ENCODE measurements at regions not wholly inside any gene's neighbourhood (a gene's known extent, or its start where the extent isn't known, plus 50 kb on each side); places are given as distances from the start of the nearest gene placed in this dataset.

- Histone ChIP-seq H2BK5ac (ENCODE audit: insufficient read length, low read length) (no peak overlapping the region), H3T11ph (ENCODE audit: low read length) (no peak overlapping the region), H3K27me3 (ENCODE audit: insufficient read depth, low read length) (no peaks in the 10 kb centered on the region), H3K23me2 (ENCODE audit: insufficient read length, low read depth, low read length, poor library complexity, severe bottlenecking) (no peaks in the 10 kb centered on the region), H3K18ac (ENCODE audit: insufficient read length, low read depth, low read length) (no peak overlapping the region), H3K79me2 (ENCODE audit: insufficient read depth, low read length) (no peaks in the 10 kb centered on the region), H3K56ac (ENCODE audit: insufficient read length, low read depth, low read length) (no peak overlapping the region), H3K4me1 (ENCODE audit: insufficient read depth, low read length) (no peaks in the 10 kb centered on the region; the same call in 1 of the 2 replicates), H4K8ac (replicated peaks; ENCODE audit: insufficient read length, low read depth, low read length) (no peak overlapping the region), H3K27ac (ENCODE audit: insufficient read length, low read depth, low read length) (no peak overlapping the region), H4K20me1 (ENCODE audit: control insufficient read depth, insufficient read depth, insufficient read length) (no peaks in the 10 kb centered on the region), H3K9ac (ENCODE audit: extremely low read depth, insufficient read length, low read length) (no peak overlapping the region), H2BK15ac (ENCODE audit: low read depth, low read length) (no peak overlapping the region), H2BK20ac (ENCODE audit: low read depth, low read length, poor library complexity, severe bottlenecking) (no peak overlapping the region), H3K4ac (ENCODE audit: low read depth, low read length) (no peak overlapping the region), H3K4me2 (ENCODE audit: insufficient read depth, insufficient read length, low read length) (no peak overlapping the region), H2BK12ac (ENCODE audit: insufficient read length, low read depth, low read length) (no peak overlapping the region), H3K9me3 (ENCODE audit: control insufficient read depth, low read depth, low read length) (no peaks in the 10 kb centered on the region), H4K5ac (ENCODE audit: insufficient read length, low read depth, low read length) (no peak overlapping the region), H3K79me1 (ENCODE audit: insufficient read depth, low read depth, low read length, poor library complexity, severe bottlenecking) (no peaks in the 10 kb centered on the region), H2AFZ (ENCODE audit: low read length) (no peak overlapping the region), H3K14ac (ENCODE audit: insufficient read depth, low read length) (no peak overlapping the region), H2AK5ac (ENCODE audit: insufficient read length, low read length) (no peak overlapping the region), H2BK120ac (ENCODE audit: low read depth, low read length, poor library complexity, severe bottlenecking) (no peak overlapping the region), H4K91ac (ENCODE audit: insufficient read length, low read depth, low read length) (no peak overlapping the region), H3K23ac (ENCODE audit: insufficient read length, low read depth, low read length) (no peak overlapping the region)
- Mint-ChIP-seq H3K27me3 (ENCODE audit: low read depth) (peaks cover 38% of the 10 kb centered on the region), H3K9me3 (no peaks in the 10 kb centered on the region), H3K4me3 (no peak overlapping the region), H3K27ac (no peak overlapping the region), H3K4me1 (peaks cover 11 to 15% of the 10 kb centered on the region in 2 experiments), H3K36me3 (ENCODE audit: insufficient read depth in 1 of 3, low read depth in 3 of 3) (no peaks in the 10 kb centered on the region)
- DNase-seq, result no peak
- TF ChIP-seq CTCF (conservative IDR thresholded peaks at IDR 0.05), result no peak
- no CpG with 5 or more reads among the region's 1 CpG for WGBS (ENCODE audit: extremely low coverage, insufficient read length, low lambda C conversion rate)
These were observed 56.0 kb upstream of the TNKS2 start for GRCh38 chr10:91742229-91742628.
